GM12801 (cell line): ENCODE measurements at regions not wholly inside any gene's neighbourhood (a gene's known extent, or its start where the extent isn't known, plus 50 kb on each side); places are given as distances from the start of the nearest gene placed in this dataset.

Experiments
- CTCF ChIP-seq: IDR thresholded peaks from one replicate; pipeline ENCODE4 v1.5.1; 2011; ENCODE audit warnings: control low read depth; ENCODE audit not compliant: insufficient read length; ENCODE audit errors: extremely low read depth

GRCh38 chr16:52770828-52771227, 223.9 kb upstream of the TOX3 start:
- TF ChIP-seq CTCF: no peak

GRCh38 chr16:52758473-52758855, 211.5 kb upstream of the TOX3 start:
- no peak for TF ChIP-seq CTCF

- no peak for TF ChIP-seq CTCF
Observed at GRCh38 chr16:52757746-52758472, 211.0 kb upstream of the TOX3 start.

GRCh38 chr16:52756812-52757517, 210.0 kb upstream of the TOX3 start:
- TF ChIP-seq CTCF: no peak

GRCh38 chr16:52755396-52755795, 208.5 kb upstream of the TOX3 start:
- TF ChIP-seq CTCF: no peak

GRCh38 chr16:52751035-52751434, 204.1 kb upstream of the TOX3 start:
- no peak for TF ChIP-seq CTCF

GRCh38 chr16:52748741-52749140, 201.8 kb upstream of the TOX3 start:
- no peak for TF ChIP-seq CTCF
